Activated B cell treated with CpG ODN at 0.5 μM for 24 hours (primary cell): ENCODE measurements at regions not wholly inside any gene's neighbourhood (a gene's known extent, or its start where the extent isn't known, plus 50 kb on each side); places are given as distances from the start of the nearest gene placed in this dataset.

ENCODE experiments used
- ATAC-seq: fragments of 200-7000 bp; cut with Tn5 transposase; one replicate; pipeline ENCODE4 v1.10.0; 2021; ENCODE audit warnings: low read depth, mild to moderate bottlenecking, moderate library complexity
- CTCF ChIA-PET: fragments of 350-600 bp; sonication (Branson Sonifier 250); formaldehyde crosslinking; loops from one replicate; lab custom pipeline; 2021; ENCODE audit warnings: antibody characterized with exemption; lab: Charles Lee
- POLR2A ChIA-PET: fragments of 350-600 bp; sonication (Branson Sonifier 250); formaldehyde crosslinking; loops from one replicate; lab custom pipeline; 2021; ENCODE audit warnings: antibody characterized with exemption; lab: Charles Lee
- DNase-seq: peaks from one replicate; pipeline ENCODE4 v3.0.0; 2022
- H3K27ac Mint-ChIP-seq: one replicate; pipeline ENCODE4 v1.8.0; 2020; ENCODE audit warnings: mixed read lengths
- H3K27me3 Mint-ChIP-seq: one replicate; pipeline ENCODE4 v1.8.0; 2021; ENCODE audit warnings: mixed read lengths
- H3K36me3 Mint-ChIP-seq: one replicate; pipeline ENCODE4 v1.8.0; 2021; ENCODE audit warnings: low read depth, mixed read lengths
- H3K4me1 Mint-ChIP-seq: one replicate; pipeline ENCODE4 v1.8.0; 2021; ENCODE audit warnings: mixed read lengths
- H3K4me3 Mint-ChIP-seq: one replicate; pipeline ENCODE4 v1.8.0; 2020; ENCODE audit warnings: mild to moderate bottlenecking, mixed read lengths
- H3K9me3 Mint-ChIP-seq: one replicate; pipeline ENCODE4 v1.8.0; 2020; ENCODE audit warnings: mixed read lengths
- CTCF ChIP-seq: fragments of 200-600 bp; IDR thresholded peaks from one replicate; pipeline ENCODE4 v1.8.0; 2022; ENCODE audit warnings: antibody characterized with exemption, mild to moderate bottlenecking
- intact Hi-C: fragments of 100-400 bp; cut with micrococcal nuclease; formaldehyde crosslinking; loops from one replicate; pipeline ENCODE4 v1.15.1; 2024

- no peaks in the 10 kb centered on the region for H3K27me3 Mint-ChIP-seq
- H3K4me1 Mint-ChIP-seq = no peaks in the 10 kb centered on the region
- TF ChIP-seq CTCF = no peak
- H3K9me3 Mint-ChIP-seq = peaks cover 2% of the 10 kb centered on the region
- ATAC-seq (no peak), DNase-seq (no peak)
- intact Hi-C loops = no loop called here
- H3K36me3 Mint-ChIP-seq = no peaks in the 10 kb centered on the region
- no peak overlapping the region for H3K27ac Mint-ChIP-seq
- ChIA-PET CTCF (no interaction called here), POLR2A (no interaction called here)
- no peak overlapping the region for H3K4me3 Mint-ChIP-seq
Measured at GRCh38 chr16:65441501-65441900, 319.6 kb upstream of the CDH11 start.

DNA sequence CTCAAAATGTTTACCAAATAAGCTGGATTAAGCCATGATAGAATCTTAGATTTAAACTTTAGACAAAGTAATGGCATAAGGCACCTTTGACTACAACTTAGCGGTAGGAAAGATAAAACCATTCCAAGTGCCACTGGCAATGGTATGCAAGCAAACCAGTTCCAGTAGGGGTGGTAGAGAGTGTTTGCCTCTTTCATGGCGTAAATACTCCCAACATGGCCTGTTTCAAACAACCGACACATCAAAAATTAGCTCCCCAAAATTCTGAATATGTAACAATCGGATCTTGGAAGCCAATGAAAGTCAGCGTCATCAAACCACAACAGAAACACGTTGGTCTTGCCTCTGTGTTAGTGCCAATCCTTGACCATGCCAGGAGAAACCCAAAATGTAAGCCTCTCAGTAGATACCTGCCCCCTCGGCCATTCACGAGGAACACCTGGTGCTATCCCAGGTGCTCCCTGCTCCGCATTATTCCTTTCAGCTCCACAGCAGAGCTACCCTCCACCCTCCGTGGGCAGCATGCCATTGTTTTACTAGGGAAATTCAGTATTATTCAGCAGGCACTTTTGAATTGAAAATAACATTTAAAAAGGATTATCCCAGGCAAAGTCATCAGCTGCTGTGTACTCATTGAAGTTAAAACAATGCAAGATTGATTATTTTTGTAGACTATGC lies 307.8 kb upstream of the CDH11 start:
- ChIA-PET POLR2A (no interaction called here), CTCF (no interaction called here)
- H3K4me1 Mint-ChIP-seq = no peaks in the 10 kb centered on the region
- no peak for TF ChIP-seq CTCF
- ATAC-seq (no peak), DNase-seq (no peak)
- no peak overlapping the region for H3K27ac Mint-ChIP-seq
- H3K27me3 Mint-ChIP-seq = no peaks in the 10 kb centered on the region
- H3K4me3 Mint-ChIP-seq = no peak overlapping the region
- no peaks in the 10 kb centered on the region for H3K9me3 Mint-ChIP-seq
- no peaks in the 10 kb centered on the region for H3K36me3 Mint-ChIP-seq
- intact Hi-C loops = no loop called here

GRCh38 chr16:65426484-65426883 lies 304.6 kb upstream of the CDH11 start:
- Mint-ChIP-seq H3K4me3 (no peak overlapping the region), H3K27ac (no peak overlapping the region), H3K36me3 (no peaks in the 10 kb centered on the region), H3K4me1 (no peaks in the 10 kb centered on the region), H3K9me3 (peaks cover 6% of the 10 kb centered on the region), H3K27me3 (no peaks in the 10 kb centered on the region)
- no peak for TF ChIP-seq CTCF
- DNase-seq = no peak
- ATAC-seq = no peak
- CTCF ChIA-PET = no interaction called here
- intact Hi-C loops = no loop called here
- POLR2A ChIA-PET = no interaction called here

DNA sequence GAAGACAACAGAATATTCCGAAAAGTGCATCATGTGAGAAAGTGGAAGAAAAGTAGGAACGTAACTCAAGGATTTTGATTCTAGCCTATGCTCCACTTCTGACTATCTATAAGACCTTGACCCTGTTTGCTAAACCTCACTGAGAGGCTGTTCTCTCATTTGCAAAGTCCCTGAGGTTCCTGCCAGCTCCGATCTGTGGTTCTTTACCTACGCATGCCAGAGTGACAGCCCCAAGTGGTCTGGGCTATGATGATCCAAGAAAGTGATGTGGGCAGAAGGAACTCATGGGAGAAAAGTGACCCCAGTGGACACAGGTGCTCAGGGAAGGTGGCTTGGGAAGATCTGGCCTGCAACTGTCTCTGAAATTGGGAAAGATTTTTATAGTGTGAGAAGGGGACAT lies 301.1 kb upstream of the CDH11 start:
- Mint-ChIP-seq H3K36me3 (no peaks in the 10 kb centered on the region), H3K4me3 (no peak overlapping the region)

DNA sequence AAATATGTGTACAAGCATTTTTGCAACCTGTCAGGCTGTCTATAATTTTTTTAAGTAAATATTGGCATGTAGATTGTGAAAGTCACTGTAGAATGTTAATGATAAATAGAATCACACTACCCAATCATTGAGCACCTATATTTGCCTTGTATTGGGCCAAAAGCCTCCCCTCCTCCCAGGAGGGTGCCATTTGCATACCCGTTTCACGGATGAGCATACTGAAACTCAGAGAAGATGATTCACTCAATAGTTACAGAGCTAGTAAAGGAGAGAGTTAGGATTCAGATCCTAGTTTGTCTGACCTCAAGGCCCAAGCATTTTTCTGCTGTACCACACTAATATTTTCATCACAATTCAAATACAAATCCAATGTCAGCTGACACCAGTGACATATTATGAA lies 299.7 kb upstream of the CDH11 start:
- DNase-seq (no peak), ATAC-seq (no peak)
- intact Hi-C loops = no loop called here
- no peak overlapping the region for H3K4me3 Mint-ChIP-seq
- ChIA-PET POLR2A (no interaction called here), CTCF (no interaction called here)
- no peaks in the 10 kb centered on the region for H3K4me1 Mint-ChIP-seq
- no peaks in the 10 kb centered on the region for H3K36me3 Mint-ChIP-seq
- TF ChIP-seq CTCF = no peak
- H3K27ac Mint-ChIP-seq = no peak overlapping the region
- peaks cover 10% of the 10 kb centered on the region for H3K9me3 Mint-ChIP-seq
- H3K27me3 Mint-ChIP-seq = no peaks in the 10 kb centered on the region

More for the DNA sequence above, 301.1 kb upstream of the CDH11 start:
- no peak for ATAC-seq
- intact Hi-C loops = no loop called here
- H3K27ac Mint-ChIP-seq = no peak overlapping the region
- H3K9me3 Mint-ChIP-seq = peaks cover 10% of the 10 kb centered on the region
- POLR2A ChIA-PET = no interaction called here
- H3K4me1 Mint-ChIP-seq = no peaks in the 10 kb centered on the region
- no peak for DNase-seq
- CTCF ChIA-PET = no interaction called here
- no peak for TF ChIP-seq CTCF
- no peaks in the 10 kb centered on the region for H3K27me3 Mint-ChIP-seq
